Endothelial cell of umbilical vein (primary cell): ENCODE measurements at regions not wholly inside any gene's neighbourhood (a gene's known extent, or its start where the extent isn't known, plus 50 kb on each side); places are given as distances from the start of the nearest gene placed in this dataset.

Experiments used
- BruUV-seq: library from RNA; stranded (reverse); fragments of 400-500 nt; replicated peaks from 2 replicates; lab custom pipeline; 2021; lab: Mats Ljungman, UMichigan
- CTCF ChIA-PET: fragments of 300-600, 350-600 bp; sonication (Branson Sonifier 250); formaldehyde crosslinking; loops from one replicate; lab custom pipeline; 2021; ENCODE audit warnings: antibody characterized with exemption, inconsistent platforms; lab: Charles Lee
- POLR2A ChIA-PET: fragments of 300-600, 350-600 bp; sonication (Branson Sonifier 250); formaldehyde crosslinking; loops from one replicate; lab custom pipeline; 2021; ENCODE audit warnings: antibody characterized with exemption, inconsistent platforms; lab: Charles Lee
- DNase-seq: peaks from one replicate; pipeline ENCODE4 v3.0.0-alpha.2; 2011; ENCODE audit warnings: low read depth, low spot score
- FAIRE-seq: peaks from 2 replicates; lab custom pipeline; 2011; peaks lifted over from hg19 to GRCh38; lab: Jason Lieb, UNC
- H2AFZ ChIP-seq: 2 replicates; pipeline ENCODE4 v1.6.0; 2012; ENCODE audit warnings: low read depth, low read length, control low read depth, inconsistent platforms
- H3K27ac ChIP-seq: 2 replicates; pipeline ENCODE4 v1.5.1; 2011; ENCODE audit warnings: low read depth, mild to moderate bottlenecking, control low read depth, low read length, moderate library complexity; ENCODE audit not compliant: insufficient read depth
- H3K27me3 ChIP-seq, 2 experiments: 2 replicates each; pipeline versions ENCODE4 v1.6.0 to v1.6.1; 2011; ENCODE audit warnings: low read length in 2 of 2, mixed read lengths in 1 of 2; ENCODE audit not compliant: control insufficient read depth in 2 of 2, insufficient read depth in 2 of 2
- H3K36me3 ChIP-seq, 2 experiments: 2 replicates in 1 of 2; 3 replicates in 1 of 2; pipeline ENCODE4 v1.5.1; 2011; ENCODE audit warnings: low read length in 2 of 2, mild to moderate bottlenecking in 1 of 2, moderate library complexity in 1 of 2; ENCODE audit not compliant: control insufficient read depth in 2 of 2, insufficient read depth in 2 of 2; ENCODE audit errors: extremely low read depth in 1 of 2
- H3K4me1 ChIP-seq: 3 replicates; pipeline ENCODE4 v1.5.1; 2011; ENCODE audit warnings: mild to moderate bottlenecking, low read length; ENCODE audit not compliant: control insufficient read depth, insufficient read depth; ENCODE audit errors: extremely low read depth
- H3K4me2 ChIP-seq: 2 replicates; pipeline ENCODE4 v1.6.1; 2011; ENCODE audit warnings: low read length, control low read depth, mixed read lengths; ENCODE audit not compliant: insufficient read depth
- H3K4me3 ChIP-seq, 3 experiments: fragments of 200-600 bp in 1 of 3; sonication (generic), shearing (Covaris generic) in 1 of 3; replicated peaks in 1 of 3; 2 replicates each; pipeline ENCODE4 v1.5.1; 2011 to 2016; ENCODE audit warnings: control low read depth in 3 of 3, low read length in 3 of 3, mild to moderate bottlenecking in 2 of 3, inconsistent platforms in 1 of 3, low read depth in 1 of 3, moderate library complexity in 1 of 3; ENCODE audit not compliant: insufficient read depth in 1 of 3
- H3K79me2 ChIP-seq: 2 replicates; pipeline ENCODE4 v1.6.0; 2012; ENCODE audit warnings: low read length, inconsistent platforms; ENCODE audit not compliant: control insufficient read depth, insufficient read depth
- H3K9ac ChIP-seq: replicated peaks from 2 replicates; pipeline ENCODE3; 2011; ENCODE audit warnings: low read length, control low read depth; ENCODE audit not compliant: insufficient read depth; ENCODE audit errors: extremely low read depth
- H3K9me1 ChIP-seq: replicated peaks from 3 replicates; pipeline ENCODE4 v1.6.0; 2011; ENCODE audit warnings: mild to moderate bottlenecking, low read length; ENCODE audit not compliant: control insufficient read depth, insufficient read depth; ENCODE audit errors: extremely low read depth
- H3K9me3 ChIP-seq: replicated peaks from 2 replicates; pipeline ENCODE4 v1.5.1; 2012; ENCODE audit warnings: low read length, inconsistent platforms; ENCODE audit not compliant: control insufficient read depth, insufficient read depth
- H4K20me1 ChIP-seq: replicated peaks from 2 replicates; pipeline ENCODE3; 2011; ENCODE audit warnings: mild to moderate bottlenecking, low read length; ENCODE audit not compliant: control insufficient read depth, insufficient read depth; ENCODE audit errors: extremely low read depth
- CTCF ChIP-seq, 2 donors: IDR thresholded peaks; 1 replicate in 1 of 2; 2 replicates in 1 of 2; pipeline ENCODE4 v1.5.1; 2011; ENCODE audit warnings: low read length in 2 of 2, mild to moderate bottlenecking in 2 of 2, moderate library complexity in 2 of 2, control low read depth in 1 of 2, inconsistent platforms in 1 of 2, low read depth in 1 of 2; ENCODE audit not compliant: insufficient read depth in 1 of 2; ENCODE audit errors: extremely low read depth in 1 of 2
- EZH2 ChIP-seq: IDR thresholded peaks from 2 replicates; pipeline ENCODE4 v1.6.1; 2012; ENCODE audit warnings: borderline replicate concordance, low read depth, mild to moderate bottlenecking, moderate library complexity, low read length, inconsistent platforms; ENCODE audit not compliant: severe bottlenecking
- FOS ChIP-seq: IDR thresholded peaks from 2 replicates; pipeline ENCODE4 v1.6.1; 2011; ENCODE audit warnings: mild to moderate bottlenecking, low read length, moderate library complexity, borderline replicate concordance; ENCODE audit not compliant: insufficient read depth
- GATA2 ChIP-seq: IDR thresholded peaks from 2 replicates; pipeline ENCODE4 v1.7.0; 2011; ENCODE audit warnings: low read depth, mild to moderate bottlenecking, moderate library complexity, mixed read lengths, low read length; ENCODE audit not compliant: insufficient read length, insufficient read depth
- JUN ChIP-seq: IDR thresholded peaks from 2 replicates; pipeline ENCODE4 v1.6.1; 2011; ENCODE audit warnings: borderline replicate concordance, low read depth; ENCODE audit not compliant: insufficient read length, insufficient read depth
- MAX ChIP-seq: IDR thresholded peaks from 2 replicates; pipeline ENCODE4 v1.6.1; 2011; ENCODE audit not compliant: insufficient read depth, insufficient read length
- MYC ChIP-seq: IDR thresholded peaks from one replicate; pipeline ENCODE4 v1.6.1; 2011; ENCODE audit warnings: mild to moderate bottlenecking, low read depth, low read length
- POLR2A ChIP-seq: IDR thresholded peaks from 2 replicates; pipeline ENCODE4 v1.6.1; 2012; ENCODE audit warnings: low read depth, mild to moderate bottlenecking, control low read depth, low read length
- POLR2AphosphoS5 ChIP-seq: IDR thresholded peaks from 2 replicates; pipeline ENCODE4 v1.6.1; 2012; ENCODE audit warnings: low read depth, mild to moderate bottlenecking, control low read depth, low read length, moderate library complexity; ENCODE audit not compliant: insufficient read depth
- dilution Hi-C: fragments of 300-500 bp; cut with MboI; formaldehyde crosslinking; loops from one replicate; pipeline ENCODE4 v1.15.0; 2019; ENCODE audit warnings: low sequenced_read_pairs; ENCODE audit not compliant: extremely low pct_ligation_motif_present
- intact Hi-C: fragments of 100-400 bp; cut with micrococcal nuclease; formaldehyde crosslinking; loops from one replicate; pipeline ENCODE4 v1.10.0; 2022

GRCh38 chr3:43913036-43913948, 222.6 kb downstream of the ABHD5 start:
- H3K27me3 ChIP-seq: no peaks in the 10 kb centered on the region
- no peak overlapping the region for H3K4me2 ChIP-seq
- FAIRE-seq: no peak
- no peak overlapping the region for H3K9ac ChIP-seq
- H3K4me3 ChIP-seq: no peak overlapping the region
- no TSS peak for BruUV-seq
- no peaks in the 10 kb centered on the region for H3K79me2 ChIP-seq
- ChIA-PET POLR2A (no interaction called here), CTCF (interaction anchor here (0.9 kb wide), 1 partner anchor 57 kb away, joined by 3 read pairs; no protein-coding TSS in a partner anchor)
- dilution Hi-C loops: no loop called here
- no peaks in the 10 kb centered on the region for H3K9me3 ChIP-seq
- no peaks in the 10 kb centered on the region for H3K4me1 ChIP-seq
- no peak for DNase-seq
- no peak overlapping the region for H3K27ac ChIP-seq
- TF ChIP-seq EZH2: no peak
- no peak for TF ChIP-seq FOS
- no peak for TF ChIP-seq POLR2A
- TF ChIP-seq CTCF (IDR thresholded peaks at IDR 0.05; ENCODE audit: extremely low read depth in 1 of 2, insufficient read depth in 1 of 2, low read depth in 1 of 2, low read length in 2 of 2): no peak
- no peak for TF ChIP-seq POLR2AphosphoS5
- no peak for TF ChIP-seq GATA2
- no peak for TF ChIP-seq MYC
- no peak for TF ChIP-seq JUN
- no peak for TF ChIP-seq MAX
- no peaks in the 10 kb centered on the region for H4K20me1 ChIP-seq
- no peaks in the 10 kb centered on the region for H3K9me1 ChIP-seq
- no peak overlapping the region for H2AFZ ChIP-seq
- intact Hi-C loops: no loop called here
- H3K36me3 ChIP-seq: no peaks in the 10 kb centered on the region
